Epithelial cell of esophagus (primary cell): ENCODE measurements at regions not wholly inside any gene's neighbourhood (a gene's known extent, or its start where the extent isn't known, plus 50 kb on each side); places are given as distances from the start of the nearest gene placed in this dataset.
"Not testable (repeated sequence)": the region's sequence is repeated elsewhere in the genome, so short reads cannot be mapped to it uniquely, and the experiment has no call there.

Experiments used
- DNase-seq: peaks from one replicate; pipeline ENCODE4 v3.0.0; 2010; ENCODE audit warnings: low read depth
- H3K4me3 ChIP-seq: 2 replicates; pipeline ENCODE4 v1.5.1; 2011; ENCODE audit warnings: mild to moderate bottlenecking, low read length, control low read depth
- TF ChIP-seq, protein P1 (sequence below): IDR thresholded peaks from 2 replicates; pipeline ENCODE4 v1.5.1; 2011; ENCODE audit warnings: low read depth, mild to moderate bottlenecking, low read length, control low read depth, inconsistent platforms; ENCODE audit not compliant: insufficient read depth; ENCODE audit errors: missing control alignments

GRCh38 chr1:193402037-193402436, 215.6 kb upstream of the B3GALT2 start:
- TF ChIP-seq, protein P1, sequence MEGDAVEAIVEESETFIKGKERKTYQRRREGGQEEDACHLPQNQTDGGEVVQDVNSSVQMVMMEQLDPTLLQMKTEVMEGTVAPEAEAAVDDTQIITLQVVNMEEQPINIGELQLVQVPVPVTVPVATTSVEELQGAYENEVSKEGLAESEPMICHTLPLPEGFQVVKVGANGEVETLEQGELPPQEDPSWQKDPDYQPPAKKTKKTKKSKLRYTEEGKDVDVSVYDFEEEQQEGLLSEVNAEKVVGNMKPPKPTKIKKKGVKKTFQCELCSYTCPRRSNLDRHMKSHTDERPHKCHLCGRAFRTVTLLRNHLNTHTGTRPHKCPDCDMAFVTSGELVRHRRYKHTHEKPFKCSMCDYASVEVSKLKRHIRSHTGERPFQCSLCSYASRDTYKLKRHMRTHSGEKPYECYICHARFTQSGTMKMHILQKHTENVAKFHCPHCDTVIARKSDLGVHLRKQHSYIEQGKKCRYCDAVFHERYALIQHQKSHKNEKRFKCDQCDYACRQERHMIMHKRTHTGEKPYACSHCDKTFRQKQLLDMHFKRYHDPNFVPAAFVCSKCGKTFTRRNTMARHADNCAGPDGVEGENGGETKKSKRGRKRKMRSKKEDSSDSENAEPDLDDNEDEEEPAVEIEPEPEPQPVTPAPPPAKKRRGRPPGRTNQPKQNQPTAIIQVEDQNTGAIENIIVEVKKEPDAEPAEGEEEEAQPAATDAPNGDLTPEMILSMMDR: no peak
- no peak for DNase-seq
- H3K4me3 ChIP-seq: no peak overlapping the region

GRCh38 chr1:193394336-193394735, 207.9 kb upstream of the B3GALT2 start:
- no peak overlapping the region for H3K4me3 ChIP-seq
- TF ChIP-seq, protein P1: no peak
- no peak for DNase-seq

GRCh38 chr1:193392686-193393085, 206.3 kb upstream of the B3GALT2 start:
- H3K4me3 ChIP-seq: no peak overlapping the region
- TF ChIP-seq, protein P1: peak; percentile 11
- no peak for DNase-seq

GRCh38 chr1:193388683-193389082, 202.3 kb upstream of the B3GALT2 start:
- no peak overlapping the region for H3K4me3 ChIP-seq
- TF ChIP-seq, protein P1: no peak
- no peak for DNase-seq

DNA sequence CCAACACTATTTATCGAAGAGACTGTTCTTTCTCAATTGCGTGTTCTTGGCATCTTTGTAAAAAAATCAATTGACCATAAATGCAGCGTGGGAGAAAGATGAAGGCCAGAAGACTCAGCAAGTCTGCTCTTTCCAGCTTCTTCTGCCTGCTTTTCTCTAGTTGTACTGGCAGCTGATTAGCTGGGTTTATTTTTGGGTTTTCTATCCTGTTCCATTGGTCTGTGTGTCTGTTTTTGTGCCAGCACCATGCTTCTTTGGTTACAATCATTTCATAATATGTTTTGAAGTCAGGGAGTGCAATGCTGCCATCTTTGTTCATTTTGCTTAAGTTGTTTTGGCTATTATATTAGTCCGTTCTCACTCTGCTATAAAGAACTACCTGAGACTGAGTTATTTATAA, 201.8 kb upstream of the B3GALT2 start:
- TF ChIP-seq, protein P1: no peak
- no peak for DNase-seq
- H3K4me3 ChIP-seq: no peak overlapping the region

DNA sequence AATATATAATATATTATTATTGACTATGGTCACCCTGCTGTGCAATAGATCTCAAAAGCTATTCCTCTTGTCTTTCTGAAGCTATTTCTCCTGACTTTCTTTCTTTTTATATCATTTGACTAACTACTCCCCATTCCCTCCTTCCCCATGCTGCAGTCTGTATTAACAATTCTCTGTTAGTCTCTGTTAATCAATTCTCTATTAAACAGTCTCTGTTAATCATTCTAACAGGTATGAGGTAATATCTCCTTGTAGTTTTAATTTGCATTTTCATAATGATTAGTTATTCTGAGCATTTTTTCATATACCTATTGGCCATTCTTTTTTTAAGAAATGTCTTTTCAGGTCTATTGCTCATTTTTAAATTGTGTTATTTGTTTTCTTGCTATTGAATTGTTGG, 201.0 kb upstream of the B3GALT2 start:
- DNase-seq: no peak
- TF ChIP-seq, protein P1: no peak

GRCh38 chr1:193378451-193378850, 192.0 kb upstream of the B3GALT2 start:
- not testable (repeated sequence) for DNase-seq, H3K4me3 ChIP-seq

More for the DNA sequence above, 201.0 kb upstream of the B3GALT2 start:
- H3K4me3 ChIP-seq: no peak overlapping the region
